GM23338 (cell line): ENCODE measurements at regions not wholly inside any gene's neighbourhood (a gene's known extent, or its start where the extent isn't known, plus 50 kb on each side); places are given as distances from the start of the nearest gene placed in this dataset.
A peak's percentile ranks its signal among the peaks of the same experiment; 100 is the strongest.

Experiments used
- ATAC-seq: fragments of 200-7000 bp; cut with Tn5 transposase; 3 replicates; pipeline ENCODE4 v1.9.1; 2020
- DNase-seq: peaks from one replicate; pipeline ENCODE4 v3.0.0-alpha.2; 2015; ENCODE audit warnings: low spot score
- H2AFZ ChIP-seq: fragments of 200-600 bp; sonication (generic); 2 replicates; pipeline ENCODE4 v1.8.0; 2016; ENCODE audit warnings: antibody characterized with exemption, mild to moderate bottlenecking, moderate library complexity
- H3F3A ChIP-seq: fragments of 200-600 bp; sonication (generic); replicated peaks from 2 replicates; pipeline ENCODE4 v1.8.0; 2017; ENCODE audit warnings: antibody characterized with exemption, mixed run types, low read depth
- H3K27ac ChIP-seq: fragments of 200-600 bp; sonication (generic); 2 replicates; pipeline ENCODE4 v1.6.1; 2016; ENCODE audit warnings: low read depth
- H3K27me3 ChIP-seq: fragments of 200-600 bp; sonication (generic); 2 replicates; pipeline ENCODE4 v1.8.0; 2016; ENCODE audit warnings: mild to moderate bottlenecking, mixed run types, moderate library complexity; ENCODE audit not compliant: insufficient read depth
- H3K36me3 ChIP-seq: fragments of 200-600 bp; sonication (generic); 2 replicates; pipeline ENCODE4 v1.8.0; 2016; ENCODE audit warnings: mild to moderate bottlenecking; ENCODE audit not compliant: insufficient read depth
- H3K4me1 ChIP-seq: fragments of 200-600 bp; sonication (generic); 2 replicates; pipeline ENCODE4 v1.8.0; 2016; ENCODE audit warnings: mild to moderate bottlenecking, moderate library complexity; ENCODE audit not compliant: insufficient read depth
- H3K4me2 ChIP-seq: fragments of 200-600 bp; sonication (generic); 2 replicates; pipeline ENCODE4 v1.7.1; 2017; ENCODE audit warnings: mixed run types
- H3K4me3 ChIP-seq: fragments of 200-600 bp; sonication (generic); 2 replicates; pipeline ENCODE4 v1.6.1; 2016; ENCODE audit warnings: mixed run types
- H3K79me2 ChIP-seq: fragments of 200-600 bp; sonication (generic); replicated peaks from 2 replicates; pipeline ENCODE4 v1.8.0; 2017; ENCODE audit warnings: mild to moderate bottlenecking; ENCODE audit not compliant: insufficient read depth
- H3K9me2 ChIP-seq: fragments of 200-600 bp; sonication (generic); 2 replicates; pipeline ENCODE4 v1.8.0; 2017; ENCODE audit not compliant: insufficient read depth
- H4K20me1 ChIP-seq: fragments of 200-600 bp; sonication (generic); replicated peaks from 2 replicates; pipeline ENCODE4 v1.8.0; 2017; ENCODE audit warnings: mild to moderate bottlenecking; ENCODE audit not compliant: insufficient read depth
- H3K27ac Mint-ChIP-seq: 2 replicates; pipeline ENCODE4 v1.8.0; 2020; ENCODE audit warnings: inconsistent platforms, mild to moderate bottlenecking, moderate library complexity, mixed read lengths
- H3K27me3 Mint-ChIP-seq: 3 replicates; pipeline ENCODE4 v1.8.0; 2022; ENCODE audit warnings: low read depth, mild to moderate bottlenecking, moderate library complexity, mixed read lengths, inconsistent platforms; ENCODE audit not compliant: insufficient read depth, poor library complexity
- H3K36me3 Mint-ChIP-seq: 3 replicates; pipeline ENCODE4 v1.8.0; 2021; ENCODE audit warnings: low read depth, mild to moderate bottlenecking, inconsistent platforms, moderate library complexity, mixed read lengths
- H3K4me1 Mint-ChIP-seq: 3 replicates; pipeline ENCODE4 v1.8.0; 2020; ENCODE audit warnings: mild to moderate bottlenecking, inconsistent platforms, mixed read lengths
- H3K4me3 Mint-ChIP-seq: 3 replicates; pipeline ENCODE4 v1.8.0; 2021; ENCODE audit warnings: moderate library complexity, mild to moderate bottlenecking, inconsistent platforms, mixed read lengths
- H3K9me3 Mint-ChIP-seq: 3 replicates; pipeline ENCODE4 v1.8.0; 2020; ENCODE audit warnings: moderate library complexity, mild to moderate bottlenecking, inconsistent platforms, mixed read lengths
- EZH2 ChIP-seq: fragments of 200-600 bp; sonication (generic); IDR thresholded peaks from one replicate; pipeline ENCODE4 v1.8.0; 2017; ENCODE audit warnings: antibody characterized with exemption, mild to moderate bottlenecking, low read depth; ENCODE audit not compliant: unreplicated experiment
- POLR2AphosphoS5 ChIP-seq: IDR thresholded peaks from 2 replicates; pipeline ENCODE4 v1.6.1; 2016; ENCODE audit warnings: antibody characterized with exemption, low read depth
- ZNF114 ChIP-seq: fragments of 250-450 bp; sonication (Bioruptor Pico); IDR thresholded peaks from 2 replicates; pipeline ENCODE4 v1.5.0; 2020; ENCODE audit warnings: mild to moderate bottlenecking, moderate library complexity
- ZNF331 ChIP-seq: fragments of 250-450 bp; sonication (Bioruptor Pico); IDR thresholded peaks from 2 replicates; pipeline ENCODE4 v1.5.0; 2020; ENCODE audit warnings: low read depth, mild to moderate bottlenecking, moderate library complexity
- TF ChIP-seq, protein P1 (sequence below): fragments of 250-450 bp; sonication (Bioruptor Pico); IDR thresholded peaks from 2 replicates; pipeline ENCODE4 v1.5.0; 2020; ENCODE audit warnings: mild to moderate bottlenecking, moderate library complexity

DNA sequence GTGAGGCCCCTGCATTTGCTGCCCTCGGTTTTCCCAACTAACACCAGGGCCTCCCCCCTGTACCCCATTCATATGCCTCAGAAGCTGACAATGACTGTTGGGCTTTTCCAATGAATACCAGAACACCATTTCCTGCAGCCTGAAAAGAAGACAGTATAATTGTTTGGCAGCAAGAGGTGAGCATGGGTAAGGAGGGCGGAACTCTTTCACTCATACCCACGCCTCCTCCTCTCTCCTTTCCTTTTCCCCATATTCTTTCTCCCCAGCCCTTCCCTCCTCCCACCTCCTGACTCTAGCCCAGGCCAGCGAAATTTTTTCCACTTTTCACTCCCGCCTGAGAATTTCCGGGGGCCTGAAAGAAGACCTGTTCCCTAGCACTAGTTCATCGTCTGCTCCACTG is 58.0 kb upstream of the CHST1 start:
- ATAC-seq: peak; percentile 51
- no peak overlapping the region for H3K27ac Mint-ChIP-seq
- peak overlapping the region; percentile 92 for H2AFZ ChIP-seq

More for the DNA sequence above, 58.0 kb upstream of the CHST1 start:
- no peak overlapping the region for H3K4me3 Mint-ChIP-seq
- DNase-seq: peak; percentile 29
- Histone ChIP-seq H3F3A (no peaks in the 10 kb centered on the region), H3K27me3 (no peaks in the 10 kb centered on the region), H3K36me3 (no peaks in the 10 kb centered on the region), H3K79me2 (no peaks in the 10 kb centered on the region), H3K4me3 (peak overlapping the region; percentile 35), H3K4me1 (peaks cover 31% of the 10 kb centered on the region), H3K27ac (peak overlapping the region; percentile 74), H3K9me2 (peaks cover 12% of the 10 kb centered on the region; the same call in 1 of the 2 replicates), H4K20me1 (no peaks in the 10 kb centered on the region), H3K4me2 (peak overlapping the region; percentile 25)
- H3K4me1 Mint-ChIP-seq: peaks cover 12% of the 10 kb centered on the region
- H3K27me3 Mint-ChIP-seq: peaks cover 3% of the 10 kb centered on the region
- no peaks in the 10 kb centered on the region; the same call in 2 of the 3 replicates for H3K9me3 Mint-ChIP-seq
- H3K36me3 Mint-ChIP-seq: no peaks in the 10 kb centered on the region
- TF ChIP-seq ZNF331: no peak
- TF ChIP-seq POLR2AphosphoS5: no peak
- TF ChIP-seq, protein P1, sequence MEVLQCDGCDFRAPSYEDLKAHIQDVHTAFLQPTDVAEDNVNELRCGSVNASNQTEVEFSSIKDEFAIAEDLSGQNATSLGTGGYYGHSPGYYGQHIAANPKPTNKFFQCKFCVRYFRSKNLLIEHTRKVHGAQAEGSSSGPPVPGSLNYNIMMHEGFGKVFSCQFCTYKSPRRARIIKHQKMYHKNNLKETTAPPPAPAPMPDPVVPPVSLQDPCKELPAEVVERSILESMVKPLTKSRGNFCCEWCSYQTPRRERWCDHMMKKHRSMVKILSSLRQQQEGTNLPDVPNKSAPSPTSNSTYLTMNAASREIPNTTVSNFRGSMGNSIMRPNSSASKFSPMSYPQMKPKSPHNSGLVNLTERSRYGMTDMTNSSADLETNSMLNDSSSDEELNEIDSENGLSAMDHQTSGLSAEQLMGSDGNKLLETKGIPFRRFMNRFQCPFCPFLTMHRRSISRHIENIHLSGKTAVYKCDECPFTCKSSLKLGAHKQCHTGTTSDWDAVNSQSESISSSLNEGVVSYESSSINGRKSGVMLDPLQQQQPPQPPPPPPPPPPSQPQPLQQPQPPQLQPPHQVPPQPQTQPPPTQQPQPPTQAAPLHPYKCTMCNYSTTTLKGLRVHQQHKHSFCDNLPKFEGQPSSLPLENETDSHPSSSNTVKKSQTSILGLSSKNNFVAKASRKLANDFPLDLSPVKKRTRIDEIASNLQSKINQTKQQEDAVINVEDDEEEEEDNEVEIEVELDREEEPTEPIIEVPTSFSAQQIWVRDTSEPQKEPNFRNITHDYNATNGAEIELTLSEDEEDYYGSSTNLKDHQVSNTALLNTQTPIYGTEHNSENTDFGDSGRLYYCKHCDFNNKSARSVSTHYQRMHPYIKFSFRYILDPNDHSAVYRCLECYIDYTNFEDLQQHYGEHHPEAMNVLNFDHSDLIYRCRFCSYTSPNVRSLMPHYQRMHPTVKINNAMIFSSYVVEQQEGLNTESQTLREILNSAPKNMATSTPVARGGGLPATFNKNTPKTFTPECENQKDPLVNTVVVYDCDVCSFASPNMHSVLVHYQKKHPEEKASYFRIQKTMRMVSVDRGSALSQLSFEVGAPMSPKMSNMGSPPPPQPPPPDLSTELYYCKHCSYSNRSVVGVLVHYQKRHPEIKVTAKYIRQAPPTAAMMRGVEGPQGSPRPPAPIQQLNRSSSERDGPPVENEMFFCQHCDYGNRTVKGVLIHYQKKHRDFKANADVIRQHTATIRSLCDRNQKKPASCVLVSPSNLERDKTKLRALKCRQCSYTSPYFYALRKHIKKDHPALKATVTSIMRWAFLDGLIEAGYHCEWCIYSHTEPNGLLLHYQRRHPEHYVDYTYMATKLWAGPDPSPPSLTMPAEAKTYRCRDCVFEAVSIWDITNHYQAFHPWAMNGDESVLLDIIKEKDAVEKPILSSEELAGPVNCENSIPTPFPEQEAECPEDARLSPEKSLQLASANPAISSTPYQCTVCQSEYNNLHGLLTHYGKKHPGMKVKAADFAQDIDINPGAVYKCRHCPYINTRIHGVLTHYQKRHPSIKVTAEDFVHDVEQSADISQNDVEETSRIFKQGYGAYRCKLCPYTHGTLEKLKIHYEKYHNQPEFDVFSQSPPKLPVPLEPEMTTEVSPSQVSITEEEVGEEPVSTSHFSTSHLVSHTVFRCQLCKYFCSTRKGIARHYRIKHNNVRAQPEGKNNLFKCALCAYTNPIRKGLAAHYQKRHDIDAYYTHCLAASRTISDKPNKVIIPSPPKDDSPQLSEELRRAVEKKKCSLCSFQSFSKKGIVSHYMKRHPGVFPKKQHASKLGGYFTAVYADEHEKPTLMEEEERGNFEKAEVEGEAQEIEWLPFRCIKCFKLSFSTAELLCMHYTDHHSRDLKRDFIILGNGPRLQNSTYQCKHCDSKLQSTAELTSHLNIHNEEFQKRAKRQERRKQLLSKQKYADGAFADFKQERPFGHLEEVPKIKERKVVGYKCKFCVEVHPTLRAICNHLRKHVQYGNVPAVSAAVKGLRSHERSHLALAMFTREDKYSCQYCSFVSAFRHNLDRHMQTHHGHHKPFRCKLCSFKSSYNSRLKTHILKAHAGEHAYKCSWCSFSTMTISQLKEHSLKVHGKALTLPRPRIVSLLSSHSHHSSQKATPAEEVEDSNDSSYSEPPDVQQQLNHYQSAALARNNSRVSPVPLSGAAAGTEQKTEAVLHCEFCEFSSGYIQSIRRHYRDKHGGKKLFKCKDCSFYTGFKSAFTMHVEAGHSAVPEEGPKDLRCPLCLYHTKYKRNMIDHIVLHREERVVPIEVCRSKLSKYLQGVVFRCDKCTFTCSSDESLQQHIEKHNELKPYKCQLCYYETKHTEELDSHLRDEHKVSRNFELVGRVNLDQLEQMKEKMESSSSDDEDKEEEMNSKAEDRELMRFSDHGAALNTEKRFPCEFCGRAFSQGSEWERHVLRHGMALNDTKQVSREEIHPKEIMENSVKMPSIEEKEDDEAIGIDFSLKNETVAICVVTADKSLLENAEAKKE (CRISPR knock-in tag): no peak
- TF ChIP-seq ZNF114: no peak
- TF ChIP-seq EZH2: no peak
